GM23338 (cell line): ENCODE measurements at regions not wholly inside any gene's neighbourhood (a gene's known extent, or its start where the extent isn't known, plus 50 kb on each side); places are given as distances from the start of the nearest gene placed in this dataset.

Experiments used
- ATAC-seq: fragments of 200-7000 bp; cut with Tn5 transposase; 3 replicates; pipeline ENCODE4 v1.9.1; 2020
- DNase-seq: peaks from one replicate; pipeline ENCODE4 v3.0.0-alpha.2; 2015; ENCODE audit warnings: low spot score
- H2AFZ ChIP-seq: fragments of 200-600 bp; sonication (generic); 2 replicates; pipeline ENCODE4 v1.8.0; 2016; ENCODE audit warnings: antibody characterized with exemption, mild to moderate bottlenecking, moderate library complexity
- H3F3A ChIP-seq: fragments of 200-600 bp; sonication (generic); replicated peaks from 2 replicates; pipeline ENCODE4 v1.8.0; 2017; ENCODE audit warnings: antibody characterized with exemption, mixed run types, low read depth
- H3K27ac ChIP-seq: fragments of 200-600 bp; sonication (generic); 2 replicates; pipeline ENCODE4 v1.6.1; 2016; ENCODE audit warnings: low read depth
- H3K27me3 ChIP-seq: fragments of 200-600 bp; sonication (generic); 2 replicates; pipeline ENCODE4 v1.8.0; 2016; ENCODE audit warnings: mild to moderate bottlenecking, mixed run types, moderate library complexity; ENCODE audit not compliant: insufficient read depth
- H3K36me3 ChIP-seq: fragments of 200-600 bp; sonication (generic); 2 replicates; pipeline ENCODE4 v1.8.0; 2016; ENCODE audit warnings: mild to moderate bottlenecking; ENCODE audit not compliant: insufficient read depth
- H3K4me1 ChIP-seq: fragments of 200-600 bp; sonication (generic); 2 replicates; pipeline ENCODE4 v1.8.0; 2016; ENCODE audit warnings: mild to moderate bottlenecking, moderate library complexity; ENCODE audit not compliant: insufficient read depth
- H3K4me2 ChIP-seq: fragments of 200-600 bp; sonication (generic); 2 replicates; pipeline ENCODE4 v1.7.1; 2017; ENCODE audit warnings: mixed run types
- H3K4me3 ChIP-seq: fragments of 200-600 bp; sonication (generic); 2 replicates; pipeline ENCODE4 v1.6.1; 2016; ENCODE audit warnings: mixed run types
- H3K79me2 ChIP-seq: fragments of 200-600 bp; sonication (generic); replicated peaks from 2 replicates; pipeline ENCODE4 v1.8.0; 2017; ENCODE audit warnings: mild to moderate bottlenecking; ENCODE audit not compliant: insufficient read depth
- H3K9me2 ChIP-seq: fragments of 200-600 bp; sonication (generic); 2 replicates; pipeline ENCODE4 v1.8.0; 2017; ENCODE audit not compliant: insufficient read depth
- H4K20me1 ChIP-seq: fragments of 200-600 bp; sonication (generic); replicated peaks from 2 replicates; pipeline ENCODE4 v1.8.0; 2017; ENCODE audit warnings: mild to moderate bottlenecking; ENCODE audit not compliant: insufficient read depth
- H3K27ac Mint-ChIP-seq: 2 replicates; pipeline ENCODE4 v1.8.0; 2020; ENCODE audit warnings: inconsistent platforms, mild to moderate bottlenecking, moderate library complexity, mixed read lengths
- H3K27me3 Mint-ChIP-seq: 3 replicates; pipeline ENCODE4 v1.8.0; 2022; ENCODE audit warnings: low read depth, mild to moderate bottlenecking, moderate library complexity, mixed read lengths, inconsistent platforms; ENCODE audit not compliant: insufficient read depth, poor library complexity
- H3K36me3 Mint-ChIP-seq: 3 replicates; pipeline ENCODE4 v1.8.0; 2021; ENCODE audit warnings: low read depth, mild to moderate bottlenecking, inconsistent platforms, moderate library complexity, mixed read lengths
- H3K4me1 Mint-ChIP-seq: 3 replicates; pipeline ENCODE4 v1.8.0; 2020; ENCODE audit warnings: mild to moderate bottlenecking, inconsistent platforms, mixed read lengths
- H3K4me3 Mint-ChIP-seq: 3 replicates; pipeline ENCODE4 v1.8.0; 2021; ENCODE audit warnings: moderate library complexity, mild to moderate bottlenecking, inconsistent platforms, mixed read lengths
- H3K9me3 Mint-ChIP-seq: 3 replicates; pipeline ENCODE4 v1.8.0; 2020; ENCODE audit warnings: moderate library complexity, mild to moderate bottlenecking, inconsistent platforms, mixed read lengths
- CREB1 ChIP-seq: fragments of 250-450 bp; sonication (Bioruptor Pico); IDR thresholded peaks from 2 replicates; pipeline ENCODE4 v1.5.0; 2020; ENCODE audit warnings: low read depth, mild to moderate bottlenecking, moderate library complexity
- NANOG ChIP-seq: IDR thresholded peaks from 2 replicates; pipeline ENCODE4 v1.6.1; 2016; ENCODE audit warnings: antibody characterized with exemption, borderline replicate concordance
- REST ChIP-seq: IDR thresholded peaks from one replicate; pipeline ENCODE4 v1.6.1; 2018; ENCODE audit warnings: antibody characterized with exemption; ENCODE audit not compliant: unreplicated experiment
- ZNF114 ChIP-seq: fragments of 250-450 bp; sonication (Bioruptor Pico); IDR thresholded peaks from 2 replicates; pipeline ENCODE4 v1.5.0; 2020; ENCODE audit warnings: mild to moderate bottlenecking, moderate library complexity
- ZNF462 ChIP-seq: fragments of 250-450 bp; sonication (Bioruptor Pico); IDR thresholded peaks from 2 replicates; pipeline ENCODE4 v1.5.0; 2020; ENCODE audit warnings: mild to moderate bottlenecking, moderate library complexity

DNA sequence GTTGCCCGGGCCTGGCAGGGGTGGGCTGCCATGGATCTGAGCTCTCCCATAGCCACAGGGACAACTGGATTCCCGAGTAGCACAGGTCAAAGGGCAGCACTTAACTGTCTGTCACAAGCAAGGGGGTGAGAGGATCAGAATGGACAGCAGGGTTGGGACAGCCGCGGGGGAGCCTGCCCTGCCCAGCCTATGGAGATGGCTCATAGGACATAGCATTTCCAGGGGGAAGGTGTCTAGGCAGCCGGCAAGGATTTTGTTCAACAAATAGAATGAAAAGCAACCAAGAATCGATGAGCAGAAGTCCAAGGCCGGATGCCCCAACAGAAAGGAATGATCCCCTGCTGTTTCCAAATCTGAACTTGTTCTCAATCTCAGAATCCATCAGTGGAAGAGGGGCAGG lies 92.9 kb downstream of the RPS6KA4 start:
- peaks cover 29% of the 10 kb centered on the region for H3K27me3 Mint-ChIP-seq
- TF ChIP-seq ZNF462 (no peak), CREB1 (CRISPR knock-in tag) (no peak), NANOG (no peak)

GRCh38 chr11:64453466-64453865 lies 94.5 kb downstream of the RPS6KA4 start:
- no peak for ATAC-seq
- Histone ChIP-seq H3K27me3 (peaks cover 6% of the 10 kb centered on the region; the same call in 1 of the 2 replicates), H3F3A (no peaks in the 10 kb centered on the region; the same call in 1 of the 2 replicates), H3K4me3 (no peak overlapping the region), H3K27ac (no peak overlapping the region), H2AFZ (no peak overlapping the region), H3K4me2 (no peak overlapping the region), H4K20me1 (no peaks in the 10 kb centered on the region), H3K36me3 (no peaks in the 10 kb centered on the region), H3K79me2 (no peaks in the 10 kb centered on the region), H3K4me1 (peaks cover 5% of the 10 kb centered on the region), H3K9me2 (no peaks in the 10 kb centered on the region)
- Mint-ChIP-seq H3K27ac (no peak overlapping the region), H3K9me3 (no peaks in the 10 kb centered on the region), H3K4me3 (no peak overlapping the region), H3K36me3 (no peaks in the 10 kb centered on the region), H3K27me3 (peaks cover 30% of the 10 kb centered on the region), H3K4me1 (peaks cover 10% of the 10 kb centered on the region; the same call in 2 of the 3 replicates)
- no peak for DNase-seq
- TF ChIP-seq REST, result no peak
- TF ChIP-seq NANOG, result no peak
- TF ChIP-seq ZNF114 (CRISPR knock-in tag), result no peak

More for the DNA sequence above, 92.9 kb downstream of the RPS6KA4 start:
- H3K36me3 Mint-ChIP-seq, result no peaks in the 10 kb centered on the region
- H3K36me3 ChIP-seq, result no peaks in the 10 kb centered on the region
- no peak overlapping the region for H3K4me2 ChIP-seq
- ATAC-seq (no peak), DNase-seq (no peak)
- H3K79me2 ChIP-seq, result no peaks in the 10 kb centered on the region
- H2AFZ ChIP-seq, result no peak overlapping the region
- H3K9me3 Mint-ChIP-seq, result no peaks in the 10 kb centered on the region
- H3K4me3 Mint-ChIP-seq, result no peak overlapping the region
- no peak overlapping the region for H3K4me3 ChIP-seq
- no peak overlapping the region for H3K27ac ChIP-seq
- H3F3A ChIP-seq, result no peaks in the 10 kb centered on the region; the same call in 1 of the 2 replicates
- H3K27ac Mint-ChIP-seq, result no peak overlapping the region
- H3K27me3 ChIP-seq, result peaks cover 14% of the 10 kb centered on the region; the same call in 1 of the 2 replicates
- H4K20me1 ChIP-seq, result no peaks in the 10 kb centered on the region
- peaks cover 12% of the 10 kb centered on the region for H3K4me1 Mint-ChIP-seq
- H3K9me2 ChIP-seq, result no peaks in the 10 kb centered on the region
- H3K4me1 ChIP-seq, result peaks cover 11% of the 10 kb centered on the region
